CD4-positive, alpha-beta T cell treated with Interleukin-6 at 100 ng/mL for 8 hours (primary cell): ENCODE measurements at regions not wholly inside any gene's neighbourhood (a gene's known extent, or its start where the extent isn't known, plus 50 kb on each side); places are given as distances from the start of the nearest gene placed in this dataset.
"Not testable (repeated sequence)": the region's sequence is repeated elsewhere in the genome, so short reads cannot be mapped to it uniquely, and the experiment has no call there.

ENCODE experiments used
- DNase-seq: peaks from one replicate; pipeline ENCODE4 v3.0.0-alpha.2; 2020; ENCODE audit warnings: mixed read lengths, low spot score

GRCh38 chr5:75002271-75002670, 50.1 kb downstream of the GCNT4 start:
- no peak for DNase-seq

- no peak for DNase-seq
Measured at GRCh38 chr5:74995926-74996325, 56.4 kb downstream of the GCNT4 start.

DNA sequence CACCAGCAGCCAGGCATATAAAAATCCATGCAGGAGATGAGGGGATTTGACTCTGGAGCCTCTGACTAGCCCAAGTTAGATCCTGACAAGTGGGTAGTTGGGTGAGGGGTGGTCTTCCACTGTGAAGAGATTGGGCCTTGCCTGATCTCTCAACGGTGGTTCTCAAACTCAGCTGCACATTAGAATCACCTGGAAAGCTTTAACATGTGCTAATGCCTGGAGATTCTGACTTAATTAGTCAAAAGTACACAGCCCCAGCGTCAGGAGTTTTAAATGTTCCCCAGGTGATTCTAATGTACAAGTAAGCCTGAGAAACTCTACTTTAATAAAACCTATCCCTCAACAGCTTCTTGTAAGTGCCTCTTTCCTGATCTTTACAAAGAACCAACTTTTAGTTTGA, 57.5 kb downstream of the GCNT4 start:
- DNase-seq = no peak

DNA sequence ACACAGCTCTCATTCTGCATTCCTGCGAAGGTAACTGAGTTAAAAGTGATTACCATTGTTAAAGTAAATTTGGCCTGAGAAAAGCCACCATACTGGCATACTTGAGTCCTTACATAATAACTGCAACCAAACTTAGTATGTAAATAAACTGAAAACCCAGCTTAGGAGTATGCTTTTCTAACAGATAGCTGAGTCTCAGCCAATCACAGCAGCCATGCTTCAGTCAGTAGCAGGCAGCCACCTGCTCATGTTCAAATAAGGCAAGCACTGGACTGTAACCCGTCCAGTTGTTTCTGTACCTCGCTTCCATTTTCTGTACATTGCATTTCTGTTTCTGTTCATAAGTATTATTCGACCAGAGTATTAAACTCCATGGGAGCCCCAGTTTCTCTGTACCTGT, 58.6 kb downstream of the GCNT4 start:
- DNase-seq = no peak

DNA sequence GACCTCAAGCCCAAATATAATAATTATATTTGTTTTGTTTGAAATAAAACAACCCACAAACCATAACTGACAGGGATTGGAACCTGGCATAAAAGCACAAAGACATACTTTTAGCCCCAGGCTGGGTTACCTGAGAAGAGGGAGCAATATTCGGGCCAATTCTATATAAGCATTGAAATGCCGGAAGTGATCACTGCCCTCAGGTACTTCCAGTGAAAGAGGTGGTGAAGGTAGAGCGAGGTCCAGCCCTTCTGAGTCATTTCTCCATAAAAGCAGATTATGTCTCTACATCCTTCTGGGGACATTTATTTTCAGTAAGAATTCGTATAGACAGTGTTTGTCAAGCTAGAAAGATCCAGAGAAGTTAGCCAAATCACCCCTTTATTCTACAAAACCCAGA, 59.6 kb downstream of the GCNT4 start:
- no peak for DNase-seq

DNA sequence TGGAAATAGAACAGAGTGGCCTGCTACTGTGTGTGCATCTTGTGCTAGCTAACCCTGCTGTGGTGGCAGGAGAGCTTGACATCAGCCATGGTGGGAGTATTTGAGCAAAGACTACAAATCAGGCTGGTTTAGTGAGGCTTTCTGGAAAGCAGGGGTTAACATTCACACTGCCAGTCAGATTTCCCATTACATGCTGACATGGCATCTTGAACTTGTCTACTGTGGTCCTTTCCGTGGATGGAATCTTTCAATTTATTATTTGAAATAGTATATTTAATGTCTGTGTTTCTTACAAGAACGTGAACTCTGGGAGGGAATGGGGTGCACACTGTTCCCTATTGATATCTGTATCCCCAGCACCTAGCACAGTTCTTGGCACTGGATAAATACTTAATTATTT, 60.8 kb downstream of the GCNT4 start:
- no peak for DNase-seq

DNA sequence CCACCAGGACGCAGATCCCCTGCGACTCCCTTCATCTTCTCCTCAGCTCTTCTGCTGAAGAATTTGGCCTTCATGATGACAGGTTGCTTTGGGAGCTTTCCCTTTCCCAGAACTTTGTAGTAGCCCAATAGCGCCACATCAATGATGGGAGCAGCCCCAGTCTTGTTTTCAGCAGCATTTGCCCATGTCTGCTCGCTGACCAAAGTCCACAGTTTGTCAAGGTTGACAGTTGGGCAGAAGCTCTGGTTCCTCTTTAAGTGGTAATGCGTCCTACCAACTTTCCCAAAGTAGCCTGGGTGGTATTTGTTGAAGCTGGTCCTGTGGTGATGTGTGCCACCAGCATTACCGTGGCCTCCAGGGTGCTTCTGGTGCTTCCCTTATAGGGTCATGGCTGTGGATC, 62.2 kb downstream of the GCNT4 start:
- DNase-seq = no peak

GRCh38 chr5:74988273-74988983, 63.9 kb downstream of the GCNT4 start:
- no peak for DNase-seq

DNA sequence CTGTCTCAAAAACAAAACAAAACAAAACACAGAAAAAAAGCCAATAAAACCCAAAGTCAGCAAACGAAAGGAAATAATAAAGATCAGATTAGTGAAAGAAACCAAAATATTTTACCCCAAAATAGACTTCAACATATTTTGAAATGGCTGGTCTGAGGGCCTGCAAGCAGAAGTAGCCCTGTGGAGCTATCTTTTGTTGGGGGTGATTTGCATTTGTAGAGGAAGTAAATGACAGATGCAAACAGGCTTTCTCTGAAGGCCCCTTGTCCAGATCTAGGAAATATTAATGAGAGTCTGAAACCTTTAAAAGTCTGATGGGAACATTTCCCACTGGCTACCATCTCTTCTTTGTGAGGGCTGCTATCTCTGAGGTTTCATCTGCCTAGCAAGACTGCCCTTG, 74.0 kb downstream of the GCNT4 start:
- no peak for DNase-seq

- DNase-seq = no peak
Measured at GRCh38 chr5:74977471-74977870, 74.9 kb downstream of the GCNT4 start.

DNA sequence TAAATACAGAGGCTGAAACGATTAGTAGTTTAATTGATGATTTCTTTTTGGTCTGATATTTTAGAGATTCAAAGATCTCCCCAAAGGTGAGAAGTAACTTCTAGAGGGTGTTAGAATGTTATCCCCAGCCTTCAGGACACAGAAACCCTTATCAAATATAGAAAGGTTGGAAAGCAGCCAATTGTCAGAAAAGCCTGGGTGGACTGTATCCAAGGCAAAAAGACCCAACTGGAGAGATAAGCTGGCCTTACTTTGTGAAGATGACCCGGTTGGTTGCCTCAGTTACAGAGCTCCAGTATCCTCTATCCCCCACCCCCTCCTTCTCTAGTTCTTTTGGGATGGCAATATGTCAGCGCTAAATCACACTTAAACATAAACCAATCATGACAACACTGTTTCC, 75.7 kb downstream of the GCNT4 start:
- no peak for DNase-seq

DNA sequence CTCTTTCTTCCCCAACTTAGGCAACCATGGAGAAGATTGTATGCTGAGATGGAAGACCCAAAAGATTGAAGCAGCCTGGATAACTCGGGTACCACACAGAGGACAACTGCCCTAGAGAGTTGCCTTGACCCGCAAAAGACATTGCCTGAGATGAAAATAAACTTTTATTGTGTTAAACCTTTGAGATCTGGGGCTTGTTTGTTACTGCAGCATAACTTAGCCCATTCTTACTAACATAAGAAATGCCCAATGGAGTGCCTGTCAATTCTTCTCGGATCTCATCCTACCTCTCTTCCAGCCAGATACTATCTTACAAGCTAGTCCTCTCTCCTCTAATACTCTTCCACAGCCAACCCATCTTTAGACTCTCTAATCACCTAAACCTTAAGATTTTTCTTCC, 76.8 kb downstream of the GCNT4 start:
- no peak for DNase-seq

- DNase-seq = peak; percentile 37
Measured at GRCh38 chr5:74974451-74975091, 77.8 kb downstream of the GCNT4 start.

GRCh38 chr5:74973694-74974093, 78.7 kb downstream of the GCNT4 start:
- DNase-seq = no peak

- DNase-seq = no peak
Measured at GRCh38 chr5:74971947-74972460, 80.4 kb downstream of the GCNT4 start.

GRCh38 chr5:74970891-74971290, 81.5 kb downstream of the GCNT4 start:
- not testable (repeated sequence) for DNase-seq

DNA sequence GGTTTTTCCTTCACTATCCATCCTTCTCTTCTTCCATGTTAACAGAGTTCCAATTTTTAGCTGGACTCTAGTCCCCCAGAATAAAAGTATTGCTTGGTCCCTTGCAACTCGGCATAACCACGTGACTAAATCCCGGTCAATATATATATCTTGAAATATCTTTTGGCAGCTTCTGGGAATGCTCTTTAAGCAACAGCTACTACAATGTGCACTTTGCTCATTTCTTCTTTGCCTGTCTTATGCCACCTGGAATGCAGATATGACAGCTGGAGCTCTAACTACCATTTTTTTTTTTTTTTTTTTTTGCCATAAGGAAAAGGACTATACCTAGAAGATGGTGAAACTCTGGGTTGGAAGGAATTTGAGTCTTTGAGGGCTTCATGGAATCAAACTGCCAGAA, 82.6 kb downstream of the GCNT4 start:
- DNase-seq = no peak

GRCh38 chr5:74966141-74967026, 86.0 kb downstream of the GCNT4 start:
- no peak for DNase-seq

DNA sequence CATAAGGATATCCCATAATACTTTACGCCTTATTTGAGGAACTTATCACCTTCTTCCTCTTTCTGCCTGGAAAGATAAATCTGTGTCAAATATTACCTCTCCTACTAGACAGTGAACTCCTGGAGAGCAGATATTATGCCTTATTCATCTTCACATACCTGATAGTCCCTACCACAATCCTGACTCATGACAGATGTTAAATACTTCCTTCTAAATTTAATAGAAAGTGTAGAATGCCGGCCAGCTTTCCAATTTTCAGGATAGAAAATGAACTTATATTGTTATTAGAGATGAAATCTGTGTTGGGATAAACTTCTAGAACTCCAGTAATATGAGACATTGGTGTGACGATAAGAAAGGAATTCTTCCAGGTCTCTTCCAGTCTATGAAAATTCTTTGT, 89.0 kb downstream of the GCNT4 start:
- no peak for DNase-seq

DNA sequence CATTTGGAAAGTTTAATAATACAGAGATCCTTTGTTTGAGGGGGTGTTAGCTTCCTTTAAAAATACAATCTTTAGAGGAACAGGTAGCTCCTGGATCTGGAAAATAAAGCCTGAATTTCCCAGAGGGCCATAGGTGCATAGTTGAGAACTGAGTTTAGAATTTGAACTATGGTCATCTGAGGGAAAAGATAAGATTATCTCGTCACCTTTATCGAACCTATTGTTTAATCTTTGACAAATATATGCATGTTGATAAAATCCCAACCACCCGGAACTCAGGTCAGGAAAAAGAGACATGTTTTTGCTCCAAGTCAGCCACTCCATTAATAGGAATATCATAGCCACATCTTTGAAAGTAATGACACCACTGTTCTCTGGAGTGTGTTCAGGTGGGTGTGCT, 91.7 kb upstream of the FAM169A start:
- DNase-seq = no peak

- no peak for DNase-seq
Measured at GRCh38 chr5:74957029-74957784, 91.0 kb upstream of the FAM169A start.

DNA sequence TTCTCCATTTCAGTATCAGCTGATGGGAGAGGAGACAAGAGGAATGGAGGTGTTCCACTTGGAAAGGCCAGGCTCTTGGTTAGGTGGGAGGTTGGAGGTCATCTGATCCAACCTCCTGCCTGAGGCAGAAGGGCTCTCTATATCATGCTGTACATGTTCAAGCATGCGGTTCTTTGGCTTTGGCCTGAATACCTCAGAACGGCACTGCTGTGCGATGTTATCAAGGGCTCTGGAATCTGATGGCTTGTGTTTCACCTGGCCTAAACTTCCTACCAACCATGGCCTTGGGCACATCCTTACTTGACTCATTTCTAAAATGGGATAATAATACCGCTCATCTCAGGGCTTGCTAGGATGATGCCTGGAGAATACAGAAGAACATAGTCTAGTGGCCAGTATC, 90.1 kb upstream of the FAM169A start:
- no peak for DNase-seq
